GM23248 (cell line): ENCODE measurements at regions not wholly inside any gene's neighbourhood (a gene's known extent, or its start where the extent isn't known, plus 50 kb on each side); places are given as distances from the start of the nearest gene placed in this dataset.

Experiments used
- DNase-seq: peaks from one replicate; pipeline ENCODE4 v3.0.0-alpha.2; 2015
- H2AFZ ChIP-seq: fragments of 200-600 bp; sonication (generic); 2 replicates; pipeline ENCODE4 v1.6.1; 2016; ENCODE audit warnings: antibody characterized with exemption
- H3F3A ChIP-seq: fragments of 200-600 bp; sonication (generic); 2 replicates; pipeline ENCODE4 v1.6.1; 2016; ENCODE audit warnings: mild to moderate bottlenecking, antibody characterized with exemption, mixed run types; ENCODE audit not compliant: insufficient read depth
- H3K27ac ChIP-seq: fragments of 200-600 bp; sonication (generic); 2 replicates; pipeline ENCODE4 v1.5.1; 2016; ENCODE audit warnings: mild to moderate bottlenecking
- H3K27me3 ChIP-seq: fragments of 200-600 bp; sonication (generic); replicated peaks from 2 replicates; pipeline ENCODE4 v1.6.1; 2016; ENCODE audit warnings: mild to moderate bottlenecking; ENCODE audit not compliant: insufficient read depth
- H3K36me3 ChIP-seq: fragments of 200-600 bp; sonication (generic); 2 replicates; pipeline ENCODE4 v1.6.1; 2016; ENCODE audit warnings: low read depth, mild to moderate bottlenecking
- H3K4me1 ChIP-seq: fragments of 200-600 bp; sonication (generic); 2 replicates; pipeline ENCODE4 v1.6.1; 2016; ENCODE audit warnings: mild to moderate bottlenecking; ENCODE audit not compliant: insufficient read depth
- H3K4me2 ChIP-seq: fragments of 200-600 bp; sonication (generic); one replicate; pipeline ENCODE4 v1.6.1; 2016; ENCODE audit warnings: mild to moderate bottlenecking; ENCODE audit not compliant: unreplicated experiment
- H3K4me3 ChIP-seq: fragments of 200-600 bp; sonication (generic); 2 replicates; pipeline ENCODE4 v1.5.1; 2016; ENCODE audit warnings: mild to moderate bottlenecking
- H3K79me2 ChIP-seq: fragments of 200-600 bp; sonication (generic); 2 replicates; pipeline ENCODE4 v1.6.1; 2016; ENCODE audit warnings: mild to moderate bottlenecking; ENCODE audit not compliant: insufficient read depth
- H3K9ac ChIP-seq: fragments of 200-600 bp; sonication (generic); 2 replicates; pipeline ENCODE4 v1.6.1; 2016; ENCODE audit warnings: mild to moderate bottlenecking
- H3K9me2 ChIP-seq: fragments of 200-600 bp; sonication (generic); 2 replicates; pipeline ENCODE4 v1.6.1; 2016; ENCODE audit warnings: mixed run types, mild to moderate bottlenecking, moderate library complexity; ENCODE audit not compliant: insufficient read depth
- H3K9me3 ChIP-seq: fragments of 200-600 bp; sonication (generic); one replicate; pipeline ENCODE4 v1.6.1; 2017; ENCODE audit warnings: low read depth
- H4K20me1 ChIP-seq: fragments of 200-600 bp; sonication (generic); 2 replicates; pipeline ENCODE4 v1.6.0; 2016; ENCODE audit not compliant: insufficient read depth
- EZH2 ChIP-seq: fragments of 200-600 bp; sonication (generic); IDR thresholded peaks from 2 replicates; pipeline ENCODE4 v1.6.1; 2018; ENCODE audit warnings: antibody characterized with exemption, mild to moderate bottlenecking; ENCODE audit not compliant: insufficient read depth, poor library complexity, severe bottlenecking
- EZH2phosphoT487 ChIP-seq: fragments of 200-600 bp; sonication (generic); IDR thresholded peaks from 2 replicates; pipeline ENCODE4 v1.6.1; 2018; ENCODE audit warnings: antibody characterized with exemption, moderate library complexity, mild to moderate bottlenecking, low read depth; ENCODE audit not compliant: insufficient read depth
- WGBS, 2 experiments: methylation state at CpG; one replicate each; pipeline ENCODE4 v1.1.6; 2015 to 2017; ENCODE audit warnings: low lambda C conversion rate in 2 of 2, low coverage in 1 of 2; ENCODE audit errors: missing lambda C conversion rate in 2 of 2; 5-methylcytosine and 5-hydroxymethylcytosine counted together
- in situ Hi-C: fragments of 300-500 bp; cut with MboI; formaldehyde crosslinking; loops from 2 replicates; pipeline ENCODE4 v1.15.0; 2020

- H3F3A ChIP-seq: no peaks in the 10 kb centered on the region
- H3K27me3 ChIP-seq: peaks cover 43% of the 10 kb centered on the region
These were observed 68.6 kb upstream of the ADAMTS16 start for GRCh38 chr5:5071554-5071953.

GRCh38 chr5:5077236-5077635, 62.9 kb upstream of the ADAMTS16 start:
- 7 to 15% methylated on average over 1 of the region's 1 CpG for WGBS, 2 experiments
- Histone ChIP-seq H4K20me1 (no peaks in the 10 kb centered on the region), H3F3A (no peaks in the 10 kb centered on the region), H3K79me2 (no peaks in the 10 kb centered on the region), H3K36me3 (no peaks in the 10 kb centered on the region), H3K9me2 (no peaks in the 10 kb centered on the region), H3K9me3 (no peaks in the 10 kb centered on the region), H3K4me3 (no peak overlapping the region), H3K27ac (no peak overlapping the region), H3K4me2 (no peak overlapping the region), H3K4me1 (no peaks in the 10 kb centered on the region), H3K27me3 (peaks cover 36% of the 10 kb centered on the region), H3K9ac (no peak overlapping the region), H2AFZ (no peak overlapping the region)
- in situ Hi-C loops: no loop called here
- TF ChIP-seq EZH2 (no peak), EZH2phosphoT487 (no peak)
- no peak for DNase-seq

More at GRCh38 chr5:5071554-5071953, 68.6 kb upstream of the ADAMTS16 start:
- H3K79me2 ChIP-seq: no peaks in the 10 kb centered on the region
- no peaks in the 10 kb centered on the region for H3K9me2 ChIP-seq
- no peaks in the 10 kb centered on the region for H3K4me1 ChIP-seq
- in situ Hi-C loops: no loop called here
- no peak overlapping the region for H3K27ac ChIP-seq
- H3K4me3 ChIP-seq: no peak overlapping the region
- H3K36me3 ChIP-seq: no peaks in the 10 kb centered on the region
- no peak for DNase-seq
- no peak for TF ChIP-seq EZH2phosphoT487
- TF ChIP-seq EZH2: no peak
- WGBS, 2 experiments: 34 to 36% methylated on average over 5 of the region's 5 CpGs
- no peak overlapping the region for H3K9ac ChIP-seq
- no peak overlapping the region for H3K4me2 ChIP-seq
- H4K20me1 ChIP-seq: no peaks in the 10 kb centered on the region
- H3K9me3 ChIP-seq: no peaks in the 10 kb centered on the region
- no peak overlapping the region for H2AFZ ChIP-seq

GRCh38 chr5:5078009-5078897, 61.9 kb upstream of the ADAMTS16 start:
- H3K79me2 ChIP-seq: no peaks in the 10 kb centered on the region
- no peak overlapping the region for H3K4me3 ChIP-seq
- WGBS, 2 experiments: 34 to 40% methylated on average over 9 of the region's 9 CpGs
- no peak overlapping the region for H3K27ac ChIP-seq
- DNase-seq: no peak
- TF ChIP-seq EZH2: no peak
- no peak for TF ChIP-seq EZH2phosphoT487
- H2AFZ ChIP-seq: no peak overlapping the region
- H4K20me1 ChIP-seq: no peaks in the 10 kb centered on the region
- H3K4me1 ChIP-seq: no peaks in the 10 kb centered on the region
- no peaks in the 10 kb centered on the region for H3K9me2 ChIP-seq
- no peak overlapping the region for H3K4me2 ChIP-seq
- in situ Hi-C loops: no loop called here
- H3K9ac ChIP-seq: no peak overlapping the region
- peaks cover 36% of the 10 kb centered on the region for H3K27me3 ChIP-seq
- H3F3A ChIP-seq: no peaks in the 10 kb centered on the region
- no peaks in the 10 kb centered on the region for H3K36me3 ChIP-seq
- no peaks in the 10 kb centered on the region for H3K9me3 ChIP-seq

- no peak overlapping the region for H3K9ac ChIP-seq
- no peaks in the 10 kb centered on the region for H3K9me2 ChIP-seq
- H3K4me3 ChIP-seq: no peak overlapping the region
- no peaks in the 10 kb centered on the region for H3K4me1 ChIP-seq
- no peaks in the 10 kb centered on the region for H4K20me1 ChIP-seq
- 56 to 67% methylated on average over 5 of the region's 5 CpGs for WGBS, 2 experiments
- H3K27me3 ChIP-seq: peaks cover 26% of the 10 kb centered on the region
- TF ChIP-seq EZH2 (no peak), EZH2phosphoT487 (no peak)
- no peak for DNase-seq
- no peaks in the 10 kb centered on the region for H3K9me3 ChIP-seq
- H3K27ac ChIP-seq: no peak overlapping the region
- H2AFZ ChIP-seq: no peak overlapping the region
- no peak overlapping the region for H3K4me2 ChIP-seq
- no peaks in the 10 kb centered on the region for H3F3A ChIP-seq
- no peaks in the 10 kb centered on the region for H3K36me3 ChIP-seq
- in situ Hi-C loops: no loop called here
- H3K79me2 ChIP-seq: no peaks in the 10 kb centered on the region
These were observed 60.3 kb upstream of the ADAMTS16 start for GRCh38 chr5:5079876-5080275.
